ENCODE measurements at regions not wholly inside any gene's neighbourhood (a gene's known extent, or its start where the extent isn't known, plus 50 kb on each side); places are given as distances from the start of the nearest gene placed in this dataset.

DNA sequence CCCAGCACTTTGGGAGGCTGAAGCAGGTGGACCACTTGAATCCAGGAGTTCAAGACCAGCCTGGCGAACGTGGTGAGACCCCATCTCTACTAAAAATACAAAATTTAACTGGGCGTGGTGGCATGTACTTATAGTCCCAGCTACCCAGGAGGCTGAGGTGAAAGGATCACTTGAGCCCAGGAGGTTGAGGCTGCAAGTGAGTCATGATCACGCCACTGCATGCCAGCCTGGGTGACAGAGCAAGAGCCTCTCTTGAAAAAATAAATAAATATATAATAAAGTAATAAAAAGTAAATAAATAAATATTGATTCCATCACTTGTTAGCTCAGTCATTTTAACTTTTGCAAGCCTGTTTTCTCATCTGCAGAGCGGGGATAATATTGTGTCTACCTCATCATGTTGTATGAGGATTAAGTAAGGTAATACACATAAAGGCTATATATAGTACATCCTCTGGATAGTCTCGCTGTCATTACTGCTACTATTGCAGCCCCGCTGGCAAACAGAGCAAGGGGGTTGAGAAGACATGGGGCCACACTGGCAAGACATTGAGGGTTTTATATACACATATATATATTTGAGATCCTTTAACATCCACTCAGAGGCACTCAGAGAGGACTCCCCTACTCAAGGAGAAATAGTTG is 210.9 kb downstream of the C9orf152 start:
- TF ChIP-seq POLR2A (IDR thresholded peaks at IDR 0.05), result no peak
- no peak for TF ChIP-seq EP300 (IDR thresholded peaks at IDR 0.05)
- TF ChIP-seq, protein P1, sequence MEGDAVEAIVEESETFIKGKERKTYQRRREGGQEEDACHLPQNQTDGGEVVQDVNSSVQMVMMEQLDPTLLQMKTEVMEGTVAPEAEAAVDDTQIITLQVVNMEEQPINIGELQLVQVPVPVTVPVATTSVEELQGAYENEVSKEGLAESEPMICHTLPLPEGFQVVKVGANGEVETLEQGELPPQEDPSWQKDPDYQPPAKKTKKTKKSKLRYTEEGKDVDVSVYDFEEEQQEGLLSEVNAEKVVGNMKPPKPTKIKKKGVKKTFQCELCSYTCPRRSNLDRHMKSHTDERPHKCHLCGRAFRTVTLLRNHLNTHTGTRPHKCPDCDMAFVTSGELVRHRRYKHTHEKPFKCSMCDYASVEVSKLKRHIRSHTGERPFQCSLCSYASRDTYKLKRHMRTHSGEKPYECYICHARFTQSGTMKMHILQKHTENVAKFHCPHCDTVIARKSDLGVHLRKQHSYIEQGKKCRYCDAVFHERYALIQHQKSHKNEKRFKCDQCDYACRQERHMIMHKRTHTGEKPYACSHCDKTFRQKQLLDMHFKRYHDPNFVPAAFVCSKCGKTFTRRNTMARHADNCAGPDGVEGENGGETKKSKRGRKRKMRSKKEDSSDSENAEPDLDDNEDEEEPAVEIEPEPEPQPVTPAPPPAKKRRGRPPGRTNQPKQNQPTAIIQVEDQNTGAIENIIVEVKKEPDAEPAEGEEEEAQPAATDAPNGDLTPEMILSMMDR (IDR thresholded peaks at IDR 0.05), result no peak
